SK-N-DZ (cell line): ENCODE measurements at regions not wholly inside any gene's neighbourhood (a gene's known extent, or its start where the extent isn't known, plus 50 kb on each side); places are given as distances from the start of the nearest gene placed in this dataset.

Experiments used
- DNase-seq: peaks from one replicate; pipeline ENCODE4 v3.0.0-alpha.2; 2015; ENCODE audit warnings: low spot score

- DNase-seq, result no peak
Measured at GRCh38 chr3:107992976-107993684, 97.7 kb downstream of the CD47 start.

GRCh38 chr3:107990926-107991325 lies 99.9 kb downstream of the CD47 start:
- peak; percentile 87 for DNase-seq

- peak; percentile 47 for DNase-seq
Measured at GRCh38 chr3:107990433-107990832, 100.4 kb downstream of the CD47 start.

- no peak for DNase-seq
Measured at GRCh38 chr3:107989661-107990060, 101.2 kb downstream of the CD47 start.

GRCh38 chr3:107988460-107989175 lies 102.2 kb downstream of the CD47 start:
- no peak for DNase-seq

GRCh38 chr3:107987036-107987939 lies 103.5 kb downstream of the CD47 start:
- DNase-seq, result peak; percentile 95

GRCh38 chr3:107986505-107986904 lies 104.3 kb downstream of the CD47 start:
- peak; percentile 74 for DNase-seq

GRCh38 chr3:107985496-107985895 lies 105.3 kb downstream of the CD47 start:
- no peak for DNase-seq

- DNase-seq, result no peak
Measured at GRCh38 chr3:107983247-107983646, 107.6 kb downstream of the CD47 start.

- no peak for DNase-seq
Measured at GRCh38 chr3:107982165-107982564, 108.7 kb downstream of the CD47 start.

GRCh38 chr3:107981471-107982111 lies 109.2 kb downstream of the CD47 start:
- no peak for DNase-seq

- no peak for DNase-seq
Measured at GRCh38 chr3:107979538-107979937, 111.3 kb downstream of the CD47 start.

GRCh38 chr3:107978131-107979055 lies 112.4 kb downstream of the CD47 start:
- DNase-seq, result no peak

GRCh38 chr3:107977221-107978130 lies 113.4 kb downstream of the CD47 start:
- peak; percentile 65 for DNase-seq

GRCh38 chr3:107976202-107976800 lies 114.5 kb downstream of the CD47 start:
- peak; percentile 65 for DNase-seq

- no peak for DNase-seq
Measured at GRCh38 chr3:107975529-107976201, 115.2 kb downstream of the CD47 start.

- no peak for DNase-seq
Measured at GRCh38 chr3:107973961-107974360, 116.9 kb downstream of the CD47 start.

GRCh38 chr3:107973152-107973551 lies 117.7 kb downstream of the CD47 start:
- DNase-seq, result no peak
